Upper lobe of left lung (tissue), 4 donors: ENCODE measurements at regions not wholly inside any gene's neighbourhood (a gene's known extent, or its start where the extent isn't known, plus 50 kb on each side); places are given as distances from the start of the nearest gene placed in this dataset.
"Not testable (repeated sequence)": the region's sequence is repeated elsewhere in the genome, so short reads cannot be mapped to it uniquely, and the experiment has no call there.

Experiments used
- CTCF ChIP-seq, 6 experiments: fragments of 450-650 bp in 4 of 6; fragments of 200-600 bp in 2 of 6; sonication (generic) in 2 of 6; IDR thresholded peaks; one replicate each; pipeline ENCODE4 v1.5.1; 2016 to 2019; ENCODE audit warnings: antibody characterized with exemption in 6 of 6
- EP300 ChIP-seq, 4 donors: sonication (generic); formaldehyde crosslinking; IDR thresholded peaks; one replicate each; pipeline ENCODE4 v1.5.1; 2017; ENCODE audit warnings: antibody characterized with exemption in 4 of 4, control low read depth in 2 of 4
- POLR2A ChIP-seq, 4 donors: fragments of 450-650 bp; IDR thresholded peaks; one replicate each; pipeline ENCODE4 v1.5.1; 2016 to 2017; ENCODE audit warnings: antibody characterized with exemption in 4 of 4, mild to moderate bottlenecking in 2 of 4
- POLR2AphosphoS5 ChIP-seq, 2 donors: sonication (generic); formaldehyde crosslinking; IDR thresholded peaks; one replicate each; pipeline ENCODE4 v1.5.1; 2017; ENCODE audit warnings: antibody characterized with exemption in 2 of 2

DNA sequence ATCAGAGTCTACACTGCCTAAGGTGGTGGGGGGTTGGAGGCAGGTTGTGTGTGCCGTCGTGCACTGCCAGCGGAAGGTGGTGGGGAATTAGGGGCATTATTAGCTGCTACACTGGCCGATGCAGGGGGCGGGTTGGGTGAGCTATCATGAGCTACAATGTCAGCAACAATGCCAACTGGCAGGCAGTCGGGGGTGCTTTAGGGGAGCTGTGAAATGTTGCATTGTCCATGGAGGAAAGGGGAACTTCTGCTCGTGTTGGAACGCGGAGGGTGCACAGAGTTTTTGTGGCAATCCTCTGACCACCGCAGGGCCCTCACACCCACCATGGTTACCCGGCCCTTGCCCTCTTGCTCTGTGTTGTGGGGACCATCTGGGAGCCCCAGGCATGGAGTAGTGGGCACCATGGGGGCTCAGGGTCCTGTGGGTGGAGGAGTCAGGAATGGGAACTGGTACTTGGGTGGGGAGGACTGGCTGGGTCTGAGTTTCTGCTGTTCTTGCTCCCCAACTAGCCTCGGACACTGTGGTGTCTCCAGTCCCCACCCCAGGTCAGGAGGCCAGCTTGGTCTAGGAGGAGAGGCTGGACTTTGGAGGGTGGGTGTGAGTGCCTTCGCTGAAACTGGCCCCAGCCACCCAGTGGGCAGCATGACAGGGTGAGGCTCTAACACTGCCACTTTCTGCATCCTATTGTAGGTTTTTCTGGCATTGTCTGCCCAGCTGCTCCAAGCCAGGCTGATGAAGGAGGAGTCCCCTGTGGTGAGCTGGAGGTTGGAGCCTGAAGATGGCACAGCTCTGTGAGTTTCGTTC lies 107.1 kb upstream of the TPTE start:
- not testable (repeated sequence) for TF ChIP-seq EP300, CTCF, POLR2A, POLR2AphosphoS5 (IDR thresholded peaks at IDR 0.05)
